OCI-LY7 (cell line): ENCODE measurements at regions not wholly inside any gene's neighbourhood (a gene's known extent, or its start where the extent isn't known, plus 50 kb on each side); places are given as distances from the start of the nearest gene placed in this dataset.

Experiments used
- BruUV-seq: library from RNA; stranded (reverse); fragments of 400-500 nt; replicated peaks from 2 replicates; lab custom pipeline; 2021; lab: Mats Ljungman, UMichigan
- CTCF ChIA-PET: fragments of 300-600 bp; sonication (Branson Sonifier 250); formaldehyde crosslinking; loops from one replicate; lab custom pipeline; 2022; ENCODE audit warnings: antibody characterized with exemption; ENCODE audit not compliant: unreplicated experiment; lab: Charles Lee
- POLR2A ChIA-PET: fragments of 300-600 bp; sonication (Branson Sonifier 250); formaldehyde crosslinking; loops from one replicate; lab custom pipeline; 2022; ENCODE audit warnings: antibody characterized with exemption; lab: Charles Lee
- DNase-seq: peaks from one replicate; pipeline ENCODE4 v3.0.0-alpha.2; 2015; ENCODE audit warnings: low spot score
- H2AFZ ChIP-seq: fragments of 200-600 bp; sonication (generic), shearing (Covaris generic); 2 replicates; pipeline ENCODE4 v1.6.1; 2014; ENCODE audit warnings: mild to moderate bottlenecking, antibody characterized with exemption, low read length, moderate library complexity
- H3K27ac ChIP-seq: fragments of 200-600 bp; sonication (generic); 2 replicates; pipeline ENCODE4 v1.5.1; 2014; ENCODE audit warnings: mixed run types, low read depth, mild to moderate bottlenecking, moderate library complexity, low read length, inconsistent platforms; ENCODE audit not compliant: poor library complexity, severe bottlenecking
- H3K36me3 ChIP-seq: fragments of 200-600 bp; sonication (generic); 2 replicates; pipeline ENCODE4 v1.6.1; 2014; ENCODE audit warnings: mild to moderate bottlenecking, antibody characterized with exemption, low read length, moderate library complexity, mixed read lengths; ENCODE audit not compliant: insufficient read depth
- H3K4me1 ChIP-seq: fragments of 200-600 bp; sonication (generic); 2 replicates; pipeline ENCODE4 v1.5.1; 2014; ENCODE audit warnings: mild to moderate bottlenecking, low read length; ENCODE audit not compliant: insufficient read depth, poor library complexity, severe bottlenecking
- H3K4me2 ChIP-seq: fragments of 200-600 bp; sonication (generic); 2 replicates; pipeline ENCODE4 v1.6.1; 2014; ENCODE audit warnings: mild to moderate bottlenecking, low read length
- H3K4me3 ChIP-seq: fragments of 200-600 bp; sonication (generic); 2 replicates; pipeline ENCODE4 v1.5.1; 2014; ENCODE audit warnings: mild to moderate bottlenecking, low read depth, low read length; ENCODE audit not compliant: poor library complexity, severe bottlenecking
- H3K79me2 ChIP-seq: fragments of 200-600 bp; sonication (generic); 2 replicates; pipeline ENCODE4 v1.6.1; 2016; ENCODE audit warnings: low read depth, mild to moderate bottlenecking, low read length, moderate library complexity, mixed read lengths; ENCODE audit not compliant: insufficient read depth
- H3K9me2 ChIP-seq: fragments of 200-600 bp; sonication (generic); 2 replicates; pipeline ENCODE4 v1.6.1; 2016; ENCODE audit warnings: mild to moderate bottlenecking, low read length, mixed read lengths; ENCODE audit not compliant: insufficient read depth
- H3K9me3 ChIP-seq: fragments of 200-600 bp; sonication (generic); 2 replicates; pipeline ENCODE4 v1.6.1; 2014; ENCODE audit warnings: mild to moderate bottlenecking, mixed run types, low read length, mixed read lengths
- H4K20me1 ChIP-seq: fragments of 200-600 bp; sonication (generic); 2 replicates; pipeline ENCODE4 v1.6.1; 2014; ENCODE audit warnings: mild to moderate bottlenecking, antibody characterized with exemption, low read length, moderate library complexity, mixed read lengths; ENCODE audit not compliant: insufficient read depth
- CTCF ChIP-seq: fragments of 200-600 bp; sonication (generic); conservative IDR thresholded peaks from 2 replicates; pipeline ENCODE4 v1.5.1; 2014; ENCODE audit warnings: mild to moderate bottlenecking, antibody characterized with exemption, low read length, moderate library complexity, mixed read lengths
- EZH2phosphoT487 ChIP-seq: fragments of 200-600 bp; sonication (generic); IDR thresholded peaks from 2 replicates; pipeline ENCODE4 v1.6.1; 2018; ENCODE audit warnings: low read depth, borderline replicate concordance, mild to moderate bottlenecking, mixed run types, antibody characterized with exemption, low read length, moderate library complexity, mixed read lengths
- intact Hi-C: fragments of 100-400 bp; cut with micrococcal nuclease; formaldehyde crosslinking; loops from one replicate; pipeline ENCODE4 v1.10.0; 2022; ENCODE audit not compliant: unreplicated experiment

DNA sequence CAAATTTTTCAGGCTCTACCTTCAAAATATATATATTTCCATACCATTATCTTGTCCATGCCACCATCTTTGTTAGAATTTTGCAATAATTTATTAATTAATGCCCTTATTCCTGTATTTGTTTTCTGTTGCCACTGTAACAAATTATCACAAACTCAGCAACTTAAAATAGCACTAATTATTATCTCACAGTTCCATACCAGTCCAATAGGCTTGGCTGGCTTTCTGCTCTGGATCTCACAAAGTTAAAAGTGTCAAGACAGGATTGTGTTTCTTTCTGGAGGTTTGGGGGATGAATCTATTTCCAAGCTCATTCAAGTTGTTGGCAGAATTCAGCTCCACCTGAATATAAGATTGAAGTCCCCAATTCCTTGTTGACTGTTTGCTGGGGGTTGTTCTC, 58.6 kb upstream of the SLC38A4 start:
- Histone ChIP-seq H3K4me3 (no peak overlapping the region), H3K4me2 (no peak overlapping the region), H3K36me3 (no peaks in the 10 kb centered on the region), H3K4me1 (no peaks in the 10 kb centered on the region), H2AFZ (no peak overlapping the region), H3K79me2 (no peaks in the 10 kb centered on the region), H3K9me3 (no peaks in the 10 kb centered on the region), H4K20me1 (no peaks in the 10 kb centered on the region), H3K27ac (no peak overlapping the region), H3K9me2 (no peaks in the 10 kb centered on the region)
- ChIA-PET POLR2A (no interaction called here), CTCF (no interaction called here)
- no peak for TF ChIP-seq CTCF
- no peak for TF ChIP-seq EZH2phosphoT487
- no TSS peak for BruUV-seq
- no peak for DNase-seq
- intact Hi-C loops = loop anchor here (10.0 kb wide), 1 partner anchor 360 kb away; no protein-coding TSS in a partner anchor

GRCh38 chr12:46886541-46887041, 60.8 kb upstream of the SLC38A4 start:
- no peaks in the 10 kb centered on the region for H4K20me1 ChIP-seq
- intact Hi-C loops = loop anchor here (10.0 kb wide), 1 partner anchor 362 kb away; no protein-coding TSS in a partner anchor
- H3K4me1 ChIP-seq = no peaks in the 10 kb centered on the region
- H3K9me2 ChIP-seq = no peaks in the 10 kb centered on the region
- H3K27ac ChIP-seq = no peak overlapping the region
- ChIA-PET CTCF (no interaction called here), POLR2A (interaction anchor here (1.2 kb wide), 1 partner anchor 206 kb away, joined by 3 read pairs; no protein-coding TSS in a partner anchor)
- DNase-seq = no peak
- no peaks in the 10 kb centered on the region for H3K36me3 ChIP-seq
- no peak overlapping the region for H3K4me2 ChIP-seq
- TF ChIP-seq EZH2phosphoT487 = no peak
- no peak for TF ChIP-seq CTCF
- no peaks in the 10 kb centered on the region for H3K79me2 ChIP-seq
- H3K9me3 ChIP-seq = no peaks in the 10 kb centered on the region
- no peak overlapping the region for H2AFZ ChIP-seq
- no peak overlapping the region for H3K4me3 ChIP-seq
- no TSS peak for BruUV-seq

DNA sequence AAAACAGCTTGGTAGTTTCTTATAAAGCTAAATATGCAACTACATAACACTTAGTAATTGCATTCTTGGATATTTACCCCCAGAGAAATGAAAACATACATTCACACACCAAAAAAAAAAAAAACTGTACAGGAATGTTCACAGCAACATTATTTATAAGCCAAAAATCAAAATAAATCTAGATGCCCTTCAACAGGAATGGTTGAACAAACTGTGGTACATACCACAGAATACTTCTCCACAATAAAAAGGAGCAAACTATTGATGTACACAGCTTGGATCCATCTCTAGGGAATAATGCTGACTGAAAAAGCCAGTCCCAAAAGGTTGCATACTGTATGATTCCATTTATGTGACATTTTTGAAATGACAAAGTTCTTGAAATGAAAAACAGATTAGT, 62.1 kb upstream of the SLC38A4 start:
- CTCF ChIA-PET = no interaction called here
- Histone ChIP-seq H3K4me3 (no peak overlapping the region), H3K79me2 (no peaks in the 10 kb centered on the region), H3K36me3 (no peaks in the 10 kb centered on the region), H3K9me2 (no peaks in the 10 kb centered on the region), H3K4me2 (no peak overlapping the region), H3K4me1 (no peaks in the 10 kb centered on the region), H3K27ac (no peak overlapping the region), H2AFZ (no peak overlapping the region), H3K9me3 (no peaks in the 10 kb centered on the region), H4K20me1 (no peaks in the 10 kb centered on the region)
- POLR2A ChIA-PET = interaction anchor here (0.7 kb wide), 1 partner anchor 1637 kb away, joined by 3 read pairs; no protein-coding TSS in a partner anchor
- intact Hi-C loops = loop anchor here (10.0 kb wide), 1 partner anchor 363 kb away; no protein-coding TSS in a partner anchor
- TF ChIP-seq CTCF (no peak), EZH2phosphoT487 (no peak)
- DNase-seq = no peak
- no TSS peak for BruUV-seq
